Cardiac fibroblast (primary cell): ENCODE measurements at regions not wholly inside any gene's neighbourhood (a gene's known extent, or its start where the extent isn't known, plus 50 kb on each side); places are given as distances from the start of the nearest gene placed in this dataset.
"Not testable (repeated sequence)": the region's sequence is repeated elsewhere in the genome, so short reads cannot be mapped to it uniquely, and the experiment has no call there.

Source experiments
- DNase-seq, 2 donors: peaks; one replicate each; pipeline versions ENCODE4 v3.0.0 to v3.0.0-alpha.2; 2010; ENCODE audit warnings: low read depth in 2 of 2
- H3K4me3 ChIP-seq, 2 donors: replicated peaks in 1 of 2; 1 replicate in 1 of 2; 2 replicates in 1 of 2; pipeline ENCODE4 v1.5.1; 2011; ENCODE audit warnings: low read depth in 2 of 2, low read length in 2 of 2, mild to moderate bottlenecking in 2 of 2, moderate library complexity in 1 of 2
- CTCF ChIP-seq: IDR thresholded peaks from one replicate; pipeline ENCODE4 v1.5.1; 2011; ENCODE audit warnings: low read depth, mild to moderate bottlenecking, low read length, inconsistent platforms

- peak; percentile 51 for TF ChIP-seq CTCF
- no peak overlapping the region for H3K4me3 ChIP-seq
- DNase-seq: peak; percentile 19 to 35
Measured at GRCh38 chr2:163132850-163133249, 294.3 kb upstream of the KCNH7 start.

GRCh38 chr2:163132207-163132606 lies 293.6 kb upstream of the KCNH7 start:
- DNase-seq: not testable (repeated sequence)

GRCh38 chr2:163123526-163123925 lies 285.0 kb upstream of the KCNH7 start:
- no peak for DNase-seq
- H3K4me3 ChIP-seq: no peak overlapping the region
- no peak for TF ChIP-seq CTCF

More at GRCh38 chr2:163132207-163132606, 293.6 kb upstream of the KCNH7 start:
- H3K4me3 ChIP-seq: not testable (repeated sequence)

- no peak for TF ChIP-seq CTCF
- DNase-seq: no peak
- H3K4me3 ChIP-seq: no peak overlapping the region
Measured at GRCh38 chr2:163122257-163122656, 283.7 kb upstream of the KCNH7 start.

- no peak for TF ChIP-seq CTCF
- H3K4me3 ChIP-seq: no peak overlapping the region
- DNase-seq: no peak
Measured at GRCh38 chr2:163121483-163121882, 282.9 kb upstream of the KCNH7 start.

- TF ChIP-seq CTCF: no peak
- peak in 1 of 2 donors; percentile 1 for DNase-seq
- H3K4me3 ChIP-seq: no peak overlapping the region
Measured at GRCh38 chr2:163119966-163120365, 281.4 kb upstream of the KCNH7 start.

GRCh38 chr2:163086940-163087339 lies 248.4 kb upstream of the KCNH7 start:
- no peak for DNase-seq
- H3K4me3 ChIP-seq: no peak overlapping the region
- no peak for TF ChIP-seq CTCF

- DNase-seq, H3K4me3 ChIP-seq: not testable (repeated sequence)
Measured at GRCh38 chr2:163085366-163086024, 246.9 kb upstream of the KCNH7 start.
